ENCODE measurements at regions not wholly inside any gene's neighbourhood (a gene's known extent, or its start where the extent isn't known, plus 50 kb on each side); places are given as distances from the start of the nearest gene placed in this dataset.

- TF ChIP-seq CTCF (IDR thresholded peaks at IDR 0.05; ENCODE audit: insufficient read depth, low read length, severe bottlenecking) = no peak
- H3K27me3 ChIP-seq (ENCODE audit: control insufficient read depth, insufficient read depth, low read length) = no peaks in the 10 kb centered on the region
- no peak overlapping the region for H3K4me3 ChIP-seq (ENCODE audit: low read depth, low read length)
- FAIRE-seq (no peak), DNase-seq (ENCODE audit: low read depth) (no peak)
- H3K36me3 ChIP-seq (ENCODE audit: control insufficient read depth, insufficient read depth, low read length) = no peaks in the 10 kb centered on the region
Measured at GRCh38 chr5:38190111-38190510, 68.2 kb upstream of the EGFLAM start.

GRCh38 chr5:38189081-38189504, 69.3 kb upstream of the EGFLAM start:
- H3K4me3 ChIP-seq (ENCODE audit: low read depth, low read length) = no peak overlapping the region
- H3K27me3 ChIP-seq (ENCODE audit: control insufficient read depth, insufficient read depth, low read length) = no peaks in the 10 kb centered on the region
- H3K36me3 ChIP-seq (ENCODE audit: control insufficient read depth, insufficient read depth, low read length) = no peaks in the 10 kb centered on the region
- FAIRE-seq (no peak), DNase-seq (ENCODE audit: low read depth) (no peak)
- TF ChIP-seq CTCF (IDR thresholded peaks at IDR 0.05; ENCODE audit: insufficient read depth, low read length, severe bottlenecking) = no peak

GRCh38 chr5:38188591-38188990, 69.8 kb upstream of the EGFLAM start:
- H3K27me3 ChIP-seq (ENCODE audit: control insufficient read depth, insufficient read depth, low read length) = no peaks in the 10 kb centered on the region
- no peak overlapping the region for H3K4me3 ChIP-seq (ENCODE audit: low read depth, low read length)
- no peak for FAIRE-seq
- no peaks in the 10 kb centered on the region for H3K36me3 ChIP-seq (ENCODE audit: control insufficient read depth, insufficient read depth, low read length)
- no peak for DNase-seq (ENCODE audit: low read depth)
- no peak for TF ChIP-seq CTCF (IDR thresholded peaks at IDR 0.05; ENCODE audit: insufficient read depth, low read length, severe bottlenecking)

GRCh38 chr5:38187532-38187931, 70.8 kb upstream of the EGFLAM start:
- no peak for TF ChIP-seq CTCF (IDR thresholded peaks at IDR 0.05; ENCODE audit: insufficient read depth, low read length, severe bottlenecking)
- H3K4me3 ChIP-seq (ENCODE audit: low read depth, low read length) = no peak overlapping the region
- no peaks in the 10 kb centered on the region for H3K36me3 ChIP-seq (ENCODE audit: control insufficient read depth, insufficient read depth, low read length)
- H3K27me3 ChIP-seq (ENCODE audit: control insufficient read depth, insufficient read depth, low read length) = no peaks in the 10 kb centered on the region
- DNase-seq (ENCODE audit: low read depth) (no peak), FAIRE-seq (no peak)

- no peak for FAIRE-seq
- Histone ChIP-seq H3K4me3 (ENCODE audit: low read depth, low read length) (no peak overlapping the region), H3K27me3 (ENCODE audit: control insufficient read depth, insufficient read depth, low read length) (no peaks in the 10 kb centered on the region), H3K36me3 (ENCODE audit: control insufficient read depth, insufficient read depth, low read length) (no peaks in the 10 kb centered on the region)
- no peak for TF ChIP-seq CTCF (IDR thresholded peaks at IDR 0.05; ENCODE audit: insufficient read depth, low read length, severe bottlenecking)
- DNase-seq (ENCODE audit: low read depth) = no peak
Measured at GRCh38 chr5:38184627-38185026, 73.7 kb upstream of the EGFLAM start.

- TF ChIP-seq CTCF (IDR thresholded peaks at IDR 0.05; ENCODE audit: insufficient read depth, low read length, severe bottlenecking) = no peak
- no peak for DNase-seq (ENCODE audit: low read depth)
- H3K36me3 ChIP-seq (ENCODE audit: control insufficient read depth, insufficient read depth, low read length) = no peaks in the 10 kb centered on the region
- FAIRE-seq = no peak
- H3K27me3 ChIP-seq (ENCODE audit: control insufficient read depth, insufficient read depth, low read length) = no peaks in the 10 kb centered on the region
- H3K4me3 ChIP-seq (ENCODE audit: low read depth, low read length) = no peak overlapping the region
Measured at GRCh38 chr5:38182991-38183390, 75.4 kb upstream of the EGFLAM start.

All from bronchial epithelial cell (primary cell).